Endothelial cell of umbilical vein (primary cell): ENCODE measurements at regions not wholly inside any gene's neighbourhood (a gene's known extent, or its start where the extent isn't known, plus 50 kb on each side); places are given as distances from the start of the nearest gene placed in this dataset.

Source experiments
- BruUV-seq: library from RNA; stranded (reverse); fragments of 400-500 nt; replicated peaks from 2 replicates; lab custom pipeline; 2021; lab: Mats Ljungman, UMichigan
- CTCF ChIA-PET: fragments of 300-600, 350-600 bp; sonication (Branson Sonifier 250); formaldehyde crosslinking; loops from one replicate; lab custom pipeline; 2021; ENCODE audit warnings: antibody characterized with exemption, inconsistent platforms; lab: Charles Lee
- POLR2A ChIA-PET: fragments of 300-600, 350-600 bp; sonication (Branson Sonifier 250); formaldehyde crosslinking; loops from one replicate; lab custom pipeline; 2021; ENCODE audit warnings: antibody characterized with exemption, inconsistent platforms; lab: Charles Lee
- DNase-seq: peaks from one replicate; pipeline ENCODE4 v3.0.0-alpha.2; 2011; ENCODE audit warnings: low read depth, low spot score
- FAIRE-seq: peaks from 2 replicates; lab custom pipeline; 2011; peaks lifted over from hg19 to GRCh38; lab: Jason Lieb, UNC
- H2AFZ ChIP-seq: 2 replicates; pipeline ENCODE4 v1.6.0; 2012; ENCODE audit warnings: low read depth, low read length, control low read depth, inconsistent platforms
- H3K27ac ChIP-seq: 2 replicates; pipeline ENCODE4 v1.5.1; 2011; ENCODE audit warnings: low read depth, mild to moderate bottlenecking, control low read depth, low read length, moderate library complexity; ENCODE audit not compliant: insufficient read depth
- H3K27me3 ChIP-seq, 2 experiments: 2 replicates each; pipeline versions ENCODE4 v1.6.0 to v1.6.1; 2011; ENCODE audit warnings: low read length in 2 of 2, mixed read lengths in 1 of 2; ENCODE audit not compliant: control insufficient read depth in 2 of 2, insufficient read depth in 2 of 2
- H3K36me3 ChIP-seq, 2 experiments: 2 replicates in 1 of 2; 3 replicates in 1 of 2; pipeline ENCODE4 v1.5.1; 2011; ENCODE audit warnings: low read length in 2 of 2, mild to moderate bottlenecking in 1 of 2, moderate library complexity in 1 of 2; ENCODE audit not compliant: control insufficient read depth in 2 of 2, insufficient read depth in 2 of 2; ENCODE audit errors: extremely low read depth in 1 of 2
- H3K4me1 ChIP-seq: 3 replicates; pipeline ENCODE4 v1.5.1; 2011; ENCODE audit warnings: mild to moderate bottlenecking, low read length; ENCODE audit not compliant: control insufficient read depth, insufficient read depth; ENCODE audit errors: extremely low read depth
- H3K4me2 ChIP-seq: 2 replicates; pipeline ENCODE4 v1.6.1; 2011; ENCODE audit warnings: low read length, control low read depth, mixed read lengths; ENCODE audit not compliant: insufficient read depth
- H3K4me3 ChIP-seq, 3 experiments: fragments of 200-600 bp in 1 of 3; sonication (generic), shearing (Covaris generic) in 1 of 3; replicated peaks in 1 of 3; 2 replicates each; pipeline ENCODE4 v1.5.1; 2011 to 2016; ENCODE audit warnings: control low read depth in 3 of 3, low read length in 3 of 3, mild to moderate bottlenecking in 2 of 3, inconsistent platforms in 1 of 3, low read depth in 1 of 3, moderate library complexity in 1 of 3; ENCODE audit not compliant: insufficient read depth in 1 of 3
- H3K79me2 ChIP-seq: 2 replicates; pipeline ENCODE4 v1.6.0; 2012; ENCODE audit warnings: low read length, inconsistent platforms; ENCODE audit not compliant: control insufficient read depth, insufficient read depth
- H3K9ac ChIP-seq: replicated peaks from 2 replicates; pipeline ENCODE3; 2011; ENCODE audit warnings: low read length, control low read depth; ENCODE audit not compliant: insufficient read depth; ENCODE audit errors: extremely low read depth
- H3K9me1 ChIP-seq: replicated peaks from 3 replicates; pipeline ENCODE4 v1.6.0; 2011; ENCODE audit warnings: mild to moderate bottlenecking, low read length; ENCODE audit not compliant: control insufficient read depth, insufficient read depth; ENCODE audit errors: extremely low read depth
- H3K9me3 ChIP-seq: replicated peaks from 2 replicates; pipeline ENCODE4 v1.5.1; 2012; ENCODE audit warnings: low read length, inconsistent platforms; ENCODE audit not compliant: control insufficient read depth, insufficient read depth
- H4K20me1 ChIP-seq: replicated peaks from 2 replicates; pipeline ENCODE3; 2011; ENCODE audit warnings: mild to moderate bottlenecking, low read length; ENCODE audit not compliant: control insufficient read depth, insufficient read depth; ENCODE audit errors: extremely low read depth
- CTCF ChIP-seq, 2 donors: IDR thresholded peaks; 1 replicate in 1 of 2; 2 replicates in 1 of 2; pipeline ENCODE4 v1.5.1; 2011; ENCODE audit warnings: low read length in 2 of 2, mild to moderate bottlenecking in 2 of 2, moderate library complexity in 2 of 2, control low read depth in 1 of 2, inconsistent platforms in 1 of 2, low read depth in 1 of 2; ENCODE audit not compliant: insufficient read depth in 1 of 2; ENCODE audit errors: extremely low read depth in 1 of 2
- EZH2 ChIP-seq: IDR thresholded peaks from 2 replicates; pipeline ENCODE4 v1.6.1; 2012; ENCODE audit warnings: borderline replicate concordance, low read depth, mild to moderate bottlenecking, moderate library complexity, low read length, inconsistent platforms; ENCODE audit not compliant: severe bottlenecking
- FOS ChIP-seq: IDR thresholded peaks from 2 replicates; pipeline ENCODE4 v1.6.1; 2011; ENCODE audit warnings: mild to moderate bottlenecking, low read length, moderate library complexity, borderline replicate concordance; ENCODE audit not compliant: insufficient read depth
- GATA2 ChIP-seq: IDR thresholded peaks from 2 replicates; pipeline ENCODE4 v1.7.0; 2011; ENCODE audit warnings: low read depth, mild to moderate bottlenecking, moderate library complexity, mixed read lengths, low read length; ENCODE audit not compliant: insufficient read length, insufficient read depth
- JUN ChIP-seq: IDR thresholded peaks from 2 replicates; pipeline ENCODE4 v1.6.1; 2011; ENCODE audit warnings: borderline replicate concordance, low read depth; ENCODE audit not compliant: insufficient read length, insufficient read depth
- MYC ChIP-seq: IDR thresholded peaks from one replicate; pipeline ENCODE4 v1.6.1; 2011; ENCODE audit warnings: mild to moderate bottlenecking, low read depth, low read length
- POLR2A ChIP-seq: IDR thresholded peaks from 2 replicates; pipeline ENCODE4 v1.6.1; 2012; ENCODE audit warnings: low read depth, mild to moderate bottlenecking, control low read depth, low read length
- POLR2AphosphoS5 ChIP-seq: IDR thresholded peaks from 2 replicates; pipeline ENCODE4 v1.6.1; 2012; ENCODE audit warnings: low read depth, mild to moderate bottlenecking, control low read depth, low read length, moderate library complexity; ENCODE audit not compliant: insufficient read depth
- dilution Hi-C: fragments of 300-500 bp; cut with MboI; formaldehyde crosslinking; loops from one replicate; pipeline ENCODE4 v1.15.0; 2019; ENCODE audit warnings: low sequenced_read_pairs; ENCODE audit not compliant: extremely low pct_ligation_motif_present
- intact Hi-C: fragments of 100-400 bp; cut with micrococcal nuclease; formaldehyde crosslinking; loops from one replicate; pipeline ENCODE4 v1.10.0; 2022
- TF ChIP-seq, protein P1 (sequence below): IDR thresholded peaks from 2 replicates; pipeline ENCODE4 v1.6.1; 2011; ENCODE audit not compliant: insufficient read depth, insufficient read length

GRCh38 chr3:30508339-30508738, 98.1 kb upstream of the TGFBR2 start:
- intact Hi-C loops: no loop called here
- Histone ChIP-seq H3K4me2 (no peak overlapping the region), H3K27ac (no peak overlapping the region), H3K4me1 (peaks cover 31% of the 10 kb centered on the region), H4K20me1 (no peaks in the 10 kb centered on the region), H3K36me3 (no peaks in the 10 kb centered on the region), H3K4me3 (no peak overlapping the region), H3K9me1 (no peaks in the 10 kb centered on the region), H3K9ac (no peak overlapping the region), H2AFZ (no peak overlapping the region), H3K9me3 (no peaks in the 10 kb centered on the region), H3K27me3 (no peaks in the 10 kb centered on the region), H3K79me2 (no peaks in the 10 kb centered on the region)
- POLR2A ChIA-PET: no interaction called here
- CTCF ChIA-PET: no interaction called here
- dilution Hi-C loops: no loop called here
- BruUV-seq: no TSS peak
- no peak for FAIRE-seq
- no peak for DNase-seq
- no peak for TF ChIP-seq JUN
- TF ChIP-seq CTCF (IDR thresholded peaks at IDR 0.05; ENCODE audit: extremely low read depth in 1 of 2, insufficient read depth in 1 of 2, low read depth in 1 of 2, low read length in 2 of 2): no peak
- no peak for TF ChIP-seq MYC
- TF ChIP-seq POLR2AphosphoS5: no peak
- no peak for TF ChIP-seq POLR2A
- TF ChIP-seq GATA2: no peak
- TF ChIP-seq, protein P1, sequence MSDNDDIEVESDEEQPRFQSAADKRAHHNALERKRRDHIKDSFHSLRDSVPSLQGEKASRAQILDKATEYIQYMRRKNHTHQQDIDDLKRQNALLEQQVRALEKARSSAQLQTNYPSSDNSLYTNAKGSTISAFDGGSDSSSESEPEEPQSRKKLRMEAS: no peak
- no peak for TF ChIP-seq FOS
- no peak for TF ChIP-seq EZH2
